Glutamatergic neuron (in vitro differentiated cells): ENCODE measurements at regions not wholly inside any gene's neighbourhood (a gene's known extent, or its start where the extent isn't known, plus 50 kb on each side); places are given as distances from the start of the nearest gene placed in this dataset.

Experiments used
- DNase-seq: peaks from one replicate; pipeline ENCODE4 v3.0.0; 2022
- H3K27ac Mint-ChIP-seq: one replicate; pipeline ENCODE4 v1.8.0; 2020; ENCODE audit warnings: mild to moderate bottlenecking, mixed read lengths, inconsistent platforms; ENCODE audit not compliant: unreplicated experiment
- H3K27me3 Mint-ChIP-seq: one replicate; pipeline ENCODE4 v1.8.0; 2020; ENCODE audit warnings: mild to moderate bottlenecking, moderate library complexity, mixed read lengths, inconsistent platforms; ENCODE audit not compliant: unreplicated experiment
- H3K36me3 Mint-ChIP-seq: one replicate; pipeline ENCODE4 v1.8.0; 2020; ENCODE audit warnings: mild to moderate bottlenecking, mixed read lengths, inconsistent platforms; ENCODE audit not compliant: unreplicated experiment
- H3K4me1 Mint-ChIP-seq: one replicate; pipeline ENCODE4 v1.8.0; 2020; ENCODE audit warnings: mild to moderate bottlenecking, low read depth, mixed read lengths, inconsistent platforms; ENCODE audit not compliant: unreplicated experiment
- H3K4me3 Mint-ChIP-seq: one replicate; pipeline ENCODE4 v1.8.0; 2020; ENCODE audit warnings: mild to moderate bottlenecking, mixed read lengths, inconsistent platforms; ENCODE audit not compliant: unreplicated experiment
- H3K9me3 Mint-ChIP-seq: one replicate; pipeline ENCODE4 v1.8.0; 2020; ENCODE audit warnings: mild to moderate bottlenecking, moderate library complexity, mixed read lengths, inconsistent platforms; ENCODE audit not compliant: unreplicated experiment
- CTCF ChIP-seq: fragments of 200-600 bp; sonication (generic); IDR thresholded peaks from one replicate; pipeline ENCODE4 v1.5.0; 2021; ENCODE audit not compliant: partially characterized antibody, unreplicated experiment

- Mint-ChIP-seq H3K4me3 (no peak overlapping the region), H3K27ac (no peak overlapping the region), H3K27me3 (no peaks in the 10 kb centered on the region), H3K9me3 (no peaks in the 10 kb centered on the region), H3K36me3 (no peaks in the 10 kb centered on the region), H3K4me1 (peaks cover 11% of the 10 kb centered on the region)
- DNase-seq, result no peak
- TF ChIP-seq CTCF, result no peak
Measured at GRCh38 chr5:54823006-54823405, 162.4 kb downstream of the ESM1 start.

GRCh38 chr5:54822324-54822687 lies 163.1 kb downstream of the ESM1 start:
- DNase-seq, result no peak
- H3K36me3 Mint-ChIP-seq, result no peaks in the 10 kb centered on the region
- H3K4me1 Mint-ChIP-seq, result peaks cover 11% of the 10 kb centered on the region
- no peak overlapping the region for H3K27ac Mint-ChIP-seq
- H3K4me3 Mint-ChIP-seq, result no peak overlapping the region
- H3K27me3 Mint-ChIP-seq, result no peaks in the 10 kb centered on the region
- no peak for TF ChIP-seq CTCF
- no peaks in the 10 kb centered on the region for H3K9me3 Mint-ChIP-seq

- no peaks in the 10 kb centered on the region for H3K36me3 Mint-ChIP-seq
- peaks cover 11% of the 10 kb centered on the region for H3K4me1 Mint-ChIP-seq
- no peak overlapping the region for H3K4me3 Mint-ChIP-seq
- H3K27me3 Mint-ChIP-seq, result no peaks in the 10 kb centered on the region
- TF ChIP-seq CTCF, result no peak
- no peak for DNase-seq
- H3K9me3 Mint-ChIP-seq, result no peaks in the 10 kb centered on the region
- H3K27ac Mint-ChIP-seq, result no peak overlapping the region
Measured at GRCh38 chr5:54821445-54822323, 163.7 kb downstream of the ESM1 start.

- Mint-ChIP-seq H3K4me3 (no peak overlapping the region), H3K4me1 (peaks cover 4% of the 10 kb centered on the region), H3K27me3 (no peaks in the 10 kb centered on the region), H3K27ac (no peak overlapping the region), H3K9me3 (no peaks in the 10 kb centered on the region), H3K36me3 (no peaks in the 10 kb centered on the region)
- DNase-seq, result no peak
- TF ChIP-seq CTCF, result no peak
Measured at GRCh38 chr5:54820346-54821134, 164.9 kb downstream of the ESM1 start.

- Mint-ChIP-seq H3K27ac (no peak overlapping the region), H3K4me3 (no peak overlapping the region), H3K36me3 (no peaks in the 10 kb centered on the region), H3K4me1 (no peaks in the 10 kb centered on the region), H3K27me3 (peaks cover 2% of the 10 kb centered on the region), H3K9me3 (peaks cover 3% of the 10 kb centered on the region)
- no peak for TF ChIP-seq CTCF
- DNase-seq, result no peak
Measured at GRCh38 chr5:54807421-54807820, 178.0 kb downstream of the ESM1 start.
